ENCODE measurements at regions not wholly inside any gene's neighbourhood (a gene's known extent, or its start where the extent isn't known, plus 50 kb on each side); places are given as distances from the start of the nearest gene placed in this dataset.

DNA sequence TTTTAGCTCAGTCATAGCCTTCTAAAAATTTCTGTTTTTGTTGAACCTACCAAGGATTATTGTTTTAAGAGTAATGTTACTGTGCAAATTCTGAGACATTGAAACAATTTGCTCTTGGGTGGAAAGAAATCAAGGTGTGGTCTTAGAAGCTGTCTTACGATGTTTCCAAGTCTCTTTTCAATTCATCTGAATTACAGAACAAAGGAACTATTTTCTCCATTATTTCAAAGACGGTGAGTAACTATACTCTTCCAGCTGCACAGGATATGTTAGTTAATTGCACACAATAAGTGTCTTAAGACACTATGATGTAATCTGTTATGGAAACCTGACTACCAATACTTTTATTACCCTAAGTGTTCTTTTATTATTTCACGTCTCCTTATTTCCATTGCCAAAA is 106.8 kb upstream of the POM121L12 start:
- CTCF ChIA-PET: no interaction called here
- H3K27ac ChIP-seq (ENCODE audit: low read depth, low read length): no peak overlapping the region
- H3K4me3 ChIP-seq (ENCODE audit: low read length): no peak overlapping the region
- ATAC-seq: no peak
- H3K36me3 Mint-ChIP-seq: peaks cover 0 to 2% (median 0%) of the 10 kb centered on the region in 5 donors
- H3K4me1 ChIP-seq (ENCODE audit: control insufficient read depth in 2 of 2, insufficient read depth in 2 of 2, low read length in 2 of 2): no peaks in the 10 kb centered on the region
- H3K4me1 Mint-ChIP-seq: no peaks in the 10 kb centered on the region
- H3K27me3 ChIP-seq (ENCODE audit: control insufficient read depth in 2 of 2, insufficient read depth in 2 of 2, low read length in 2 of 2): no peaks in the 10 kb centered on the region
- H3K27me3 Mint-ChIP-seq: no peaks in the 10 kb centered on the region
- H3K36me3 ChIP-seq (ENCODE audit: control insufficient read depth in 2 of 3, insufficient read depth in 3 of 3, low read length in 3 of 3): no peaks in the 10 kb centered on the region
- POLR2A ChIA-PET: no interaction called here
- DNase-seq: no peak
- peaks cover 0 to 5% (median 0%) of the 10 kb centered on the region in 3 experiments for H3K9me3 ChIP-seq (ENCODE audit: control insufficient read depth in 2 of 3, low read length in 3 of 3)
- H3K4me3 Mint-ChIP-seq: no peak overlapping the region
- peaks cover 2 to 26% (median 15%) of the 10 kb centered on the region in 11 donors for H3K9me3 Mint-ChIP-seq
- intact Hi-C loops (cut with micrococcal nuclease): no loop called here
- no peak overlapping the region for H3K27ac Mint-ChIP-seq

GRCh38 chr7:52925332-52925731 is 110.1 kb upstream of the POM121L12 start:
- POLR2A ChIA-PET: no interaction called here
- H3K4me1 ChIP-seq (ENCODE audit: control insufficient read depth in 2 of 2, insufficient read depth in 2 of 2, low read length in 2 of 2): no peaks in the 10 kb centered on the region

GRCh38 chr7:52920977-52921376 is 114.5 kb upstream of the POM121L12 start:
- H3K27me3 Mint-ChIP-seq: no peaks in the 10 kb centered on the region
- no peaks in the 10 kb centered on the region for H3K36me3 Mint-ChIP-seq
- H3K9me3 Mint-ChIP-seq: peaks cover 2 to 37% (median 21%) of the 10 kb centered on the region in 11 donors
- no peaks in the 10 kb centered on the region for H3K36me3 ChIP-seq (ENCODE audit: control insufficient read depth in 2 of 3, insufficient read depth in 3 of 3, low read length in 3 of 3)
- H3K27ac ChIP-seq (ENCODE audit: low read depth, low read length): no peak overlapping the region
- H3K27me3 ChIP-seq (ENCODE audit: control insufficient read depth in 2 of 2, insufficient read depth in 2 of 2, low read length in 2 of 2): no peaks in the 10 kb centered on the region
- no peak for ATAC-seq
- ChIA-PET POLR2A (no interaction called here), CTCF (no interaction called here)
- H3K4me1 ChIP-seq (ENCODE audit: control insufficient read depth in 2 of 2, insufficient read depth in 2 of 2, low read length in 2 of 2): no peaks in the 10 kb centered on the region
- no peak for DNase-seq
- no peaks in the 10 kb centered on the region for H3K9me3 ChIP-seq (ENCODE audit: control insufficient read depth in 2 of 3, low read length in 3 of 3)
- H3K4me3 ChIP-seq (ENCODE audit: low read length): no peak overlapping the region
- H3K4me3 Mint-ChIP-seq: no peak overlapping the region
- H3K27ac Mint-ChIP-seq: no peak overlapping the region
- intact Hi-C loops (cut with micrococcal nuclease): no loop called here
- H3K4me1 Mint-ChIP-seq: no peaks in the 10 kb centered on the region

More at GRCh38 chr7:52925332-52925731, 110.1 kb upstream of the POM121L12 start:
- no peaks in the 10 kb centered on the region for H3K9me3 ChIP-seq (ENCODE audit: control insufficient read depth in 2 of 3, low read length in 3 of 3)
- no peak overlapping the region for H3K27ac ChIP-seq (ENCODE audit: low read depth, low read length)
- H3K4me3 Mint-ChIP-seq: no peak overlapping the region
- no peaks in the 10 kb centered on the region for H3K4me1 Mint-ChIP-seq
- intact Hi-C loops (cut with micrococcal nuclease): no loop called here
- ATAC-seq: no peak
- no peaks in the 10 kb centered on the region for H3K36me3 ChIP-seq (ENCODE audit: control insufficient read depth in 2 of 3, insufficient read depth in 3 of 3, low read length in 3 of 3)
- no peaks in the 10 kb centered on the region for H3K27me3 ChIP-seq (ENCODE audit: control insufficient read depth in 2 of 2, insufficient read depth in 2 of 2, low read length in 2 of 2)
- H3K4me3 ChIP-seq (ENCODE audit: low read length): no peak overlapping the region
- CTCF ChIA-PET: no interaction called here
- H3K27ac Mint-ChIP-seq: no peak overlapping the region
- H3K9me3 Mint-ChIP-seq: peaks cover 4 to 29% (median 12%) of the 10 kb centered on the region in 11 donors
- H3K36me3 Mint-ChIP-seq: no peaks in the 10 kb centered on the region
- H3K27me3 Mint-ChIP-seq: no peaks in the 10 kb centered on the region
- DNase-seq: no peak

DNA sequence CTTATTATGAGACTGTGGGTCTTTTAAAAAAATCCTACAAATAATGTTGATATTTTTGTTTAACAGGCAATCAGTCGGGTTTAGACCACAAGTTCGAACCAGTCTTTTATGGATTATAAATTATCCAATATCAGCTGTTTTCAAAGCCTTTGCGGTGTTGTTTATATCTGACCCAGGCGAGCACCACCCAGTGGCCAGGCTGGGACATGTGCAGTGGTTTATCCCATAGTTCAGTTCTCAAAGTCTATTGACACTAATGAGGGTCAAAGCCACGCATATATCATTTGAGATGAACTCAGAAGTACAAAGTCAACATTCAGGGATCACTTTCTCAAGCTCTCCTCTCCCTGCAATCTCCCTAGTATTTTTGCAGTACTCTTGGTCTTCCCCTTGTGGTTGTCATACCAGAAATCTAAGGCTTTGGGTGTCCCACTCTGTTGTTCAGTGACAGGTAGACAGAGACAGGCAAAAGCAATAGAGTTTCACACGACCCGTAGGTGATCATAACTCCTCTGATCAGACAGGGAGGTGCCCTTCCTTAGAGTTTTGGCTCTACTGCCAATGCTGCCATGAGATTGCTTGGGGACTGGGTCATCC is 117.4 kb upstream of the POM121L12 start:
- POLR2A ChIA-PET: no interaction called here

GRCh38 chr7:52911795-52912194 is 123.6 kb upstream of the POM121L12 start:
- peaks cover 1 to 24% (median 11%) of the 10 kb centered on the region in 11 donors for H3K9me3 Mint-ChIP-seq
- ChIA-PET POLR2A (no interaction called here), CTCF (no interaction called here)
- DNase-seq (no peak), ATAC-seq (no peak)
- Histone ChIP-seq H3K9me3 (ENCODE audit: control insufficient read depth in 2 of 3, low read length in 3 of 3) (peaks cover 0 to 14% (median 0%) of the 10 kb centered on the region in 3 experiments), H3K27ac (ENCODE audit: low read depth, low read length) (no peak overlapping the region), H3K4me3 (ENCODE audit: low read length) (no peak overlapping the region), H3K4me1 (ENCODE audit: control insufficient read depth in 2 of 2, insufficient read depth in 2 of 2, low read length in 2 of 2) (no peaks in the 10 kb centered on the region), H3K36me3 (ENCODE audit: control insufficient read depth in 2 of 3, insufficient read depth in 3 of 3, low read length in 3 of 3) (no peaks in the 10 kb centered on the region), H3K27me3 (ENCODE audit: control insufficient read depth in 2 of 2, insufficient read depth in 2 of 2, low read length in 2 of 2) (no peaks in the 10 kb centered on the region)
- H3K27ac Mint-ChIP-seq: no peak overlapping the region
- H3K4me1 Mint-ChIP-seq: no peaks in the 10 kb centered on the region
- intact Hi-C loops (cut with micrococcal nuclease): no loop called here
- H3K36me3 Mint-ChIP-seq: no peaks in the 10 kb centered on the region
- H3K27me3 Mint-ChIP-seq: no peaks in the 10 kb centered on the region
- no peak overlapping the region for H3K4me3 Mint-ChIP-seq

More for the DNA sequence above, 117.4 kb upstream of the POM121L12 start:
- H3K36me3 ChIP-seq (ENCODE audit: control insufficient read depth in 2 of 3, insufficient read depth in 3 of 3, low read length in 3 of 3): no peaks in the 10 kb centered on the region
- Mint-ChIP-seq H3K36me3 (no peaks in the 10 kb centered on the region), H3K4me3 (no peak overlapping the region), H3K4me1 (no peaks in the 10 kb centered on the region), H3K9me3 (peaks cover 3 to 35% (median 19%) of the 10 kb centered on the region in 11 donors), H3K27me3 (no peaks in the 10 kb centered on the region), H3K27ac (no peak overlapping the region)
- H3K4me3 ChIP-seq (ENCODE audit: low read length): no peak overlapping the region
- CTCF ChIA-PET: no interaction called here
- no peaks in the 10 kb centered on the region for H3K4me1 ChIP-seq (ENCODE audit: control insufficient read depth in 2 of 2, insufficient read depth in 2 of 2, low read length in 2 of 2)
- H3K27ac ChIP-seq (ENCODE audit: low read depth, low read length): no peak overlapping the region
- no peaks in the 10 kb centered on the region for H3K9me3 ChIP-seq (ENCODE audit: control insufficient read depth in 2 of 3, low read length in 3 of 3)
- H3K27me3 ChIP-seq (ENCODE audit: control insufficient read depth in 2 of 2, insufficient read depth in 2 of 2, low read length in 2 of 2): no peaks in the 10 kb centered on the region
- ATAC-seq (no peak), DNase-seq (no peak)
- intact Hi-C loops (cut with micrococcal nuclease): no loop called here

DNA sequence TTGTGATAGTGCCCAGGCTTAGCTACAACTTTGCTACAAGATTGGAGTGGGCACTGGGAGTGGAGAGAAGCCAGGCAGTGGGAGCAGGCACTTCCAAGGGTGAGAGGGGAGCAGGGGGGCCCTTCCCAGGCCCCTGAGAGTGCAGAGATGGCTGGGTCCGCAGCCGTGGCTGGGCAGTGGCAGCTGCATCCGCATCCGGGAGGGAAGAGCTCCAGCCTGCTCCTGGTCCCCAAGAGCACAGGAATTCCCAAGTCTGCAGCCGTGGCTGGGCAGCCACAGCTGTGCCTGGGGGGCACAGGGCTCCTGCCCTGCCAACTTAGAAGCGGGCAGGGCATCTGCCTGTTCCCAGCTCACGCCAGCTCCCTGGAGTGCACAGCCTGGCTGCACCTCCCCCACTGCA is 124.1 kb upstream of the POM121L12 start:
- POLR2A ChIA-PET: no interaction called here
- Mint-ChIP-seq H3K4me3 (no peak overlapping the region), H3K9me3 (peaks cover 1 to 24% (median 11%) of the 10 kb centered on the region in 11 donors), H3K27me3 (no peaks in the 10 kb centered on the region), H3K4me1 (no peaks in the 10 kb centered on the region), H3K36me3 (no peaks in the 10 kb centered on the region), H3K27ac (no peak overlapping the region)
- Histone ChIP-seq H3K27me3 (ENCODE audit: control insufficient read depth in 2 of 2, insufficient read depth in 2 of 2, low read length in 2 of 2) (no peaks in the 10 kb centered on the region), H3K4me1 (ENCODE audit: control insufficient read depth in 2 of 2, insufficient read depth in 2 of 2, low read length in 2 of 2) (no peaks in the 10 kb centered on the region), H3K9me3 (ENCODE audit: control insufficient read depth in 2 of 3, low read length in 3 of 3) (peaks cover 0 to 14% (median 0%) of the 10 kb centered on the region in 3 experiments), H3K4me3 (ENCODE audit: low read length) (no peak overlapping the region), H3K27ac (ENCODE audit: low read depth, low read length) (no peak overlapping the region), H3K36me3 (ENCODE audit: control insufficient read depth in 2 of 3, insufficient read depth in 3 of 3, low read length in 3 of 3) (no peaks in the 10 kb centered on the region)
- DNase-seq (no peak), ATAC-seq (no peak)
- intact Hi-C loops (cut with micrococcal nuclease): no loop called here
- CTCF ChIA-PET: no interaction called here

DNA sequence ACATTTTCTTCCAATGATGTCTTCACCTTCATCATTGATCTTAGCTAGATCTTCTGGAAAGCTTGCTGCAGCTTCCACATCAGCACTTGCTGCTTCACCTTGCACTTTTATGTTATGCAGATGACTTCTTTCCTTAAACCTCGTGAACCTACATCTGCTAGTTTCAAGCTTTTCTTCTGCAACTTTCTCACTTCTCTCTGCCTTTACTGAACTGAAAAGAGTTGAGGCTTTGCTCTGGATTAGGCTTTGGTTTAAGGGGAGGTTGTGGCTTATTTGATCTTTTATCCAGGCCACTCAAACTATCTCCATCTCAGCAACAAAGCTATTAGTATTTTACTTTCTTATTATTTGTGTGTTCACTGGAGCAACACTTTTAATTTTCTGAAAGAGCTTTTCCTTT is 125.5 kb upstream of the POM121L12 start:
- Mint-ChIP-seq H3K4me1 (no peaks in the 10 kb centered on the region), H3K9me3 (peaks cover 3 to 24% (median 13%) of the 10 kb centered on the region in 11 donors), H3K27ac (no peak overlapping the region), H3K27me3 (no peaks in the 10 kb centered on the region), H3K4me3 (no peak overlapping the region), H3K36me3 (no peaks in the 10 kb centered on the region)
- Histone ChIP-seq H3K27me3 (ENCODE audit: control insufficient read depth in 2 of 2, insufficient read depth in 2 of 2, low read length in 2 of 2) (no peaks in the 10 kb centered on the region), H3K9me3 (ENCODE audit: control insufficient read depth in 2 of 3, low read length in 3 of 3) (peaks cover 0 to 14% (median 0%) of the 10 kb centered on the region in 3 experiments), H3K36me3 (ENCODE audit: control insufficient read depth in 2 of 3, insufficient read depth in 3 of 3, low read length in 3 of 3) (no peaks in the 10 kb centered on the region), H3K4me3 (ENCODE audit: low read length) (no peak overlapping the region), H3K27ac (ENCODE audit: low read depth, low read length) (no peak overlapping the region), H3K4me1 (ENCODE audit: control insufficient read depth in 2 of 2, insufficient read depth in 2 of 2, low read length in 2 of 2) (no peaks in the 10 kb centered on the region)
- POLR2A ChIA-PET: no interaction called here
- intact Hi-C loops (cut with micrococcal nuclease): no loop called here
- DNase-seq (no peak), ATAC-seq (no peak)
- CTCF ChIA-PET: interaction anchor here (0.6 kb wide), 1 partner anchor 528 kb away, joined by 3 read pairs; no protein-coding TSS in a partner anchor
